ENCODE measurements at regions not wholly inside any gene's neighbourhood (a gene's known extent, or its start where the extent isn't known, plus 50 kb on each side); places are given as distances from the start of the nearest gene placed in this dataset.

- peaks cover 9% of the 10 kb centered on the region; the same call in 1 of the 2 replicates for H3K4me1 ChIP-seq (ENCODE audit: control insufficient read depth, insufficient read depth, low read length)
- H3K4me3 ChIP-seq (ENCODE audit: low read depth, low read length), result no peak overlapping the region
- H3K27ac ChIP-seq (ENCODE audit: low read depth, low read length), result no peak overlapping the region
- H3K9ac ChIP-seq (ENCODE audit: low read length), result no peak overlapping the region
- no peaks in the 10 kb centered on the region for H3K36me3 ChIP-seq (ENCODE audit: control insufficient read depth, insufficient read depth, low read length)
- no peaks in the 10 kb centered on the region for H3K27me3 ChIP-seq (ENCODE audit: control insufficient read depth, insufficient read depth, low read length)
- no peaks in the 10 kb centered on the region for H3K9me3 ChIP-seq (ENCODE audit: control insufficient read depth, insufficient read depth, low read depth, low read length)
Measured at GRCh38 chr3:24645047-24645446, 150.4 kb upstream of the THRB start.

- H3K4me1 ChIP-seq (ENCODE audit: control insufficient read depth, insufficient read depth, low read length), result peaks cover 8% of the 10 kb centered on the region; the same call in 1 of the 2 replicates
- H3K4me3 ChIP-seq (ENCODE audit: low read depth, low read length), result no peak overlapping the region
- no peaks in the 10 kb centered on the region for H3K9me3 ChIP-seq (ENCODE audit: control insufficient read depth, insufficient read depth, low read depth, low read length)
- no peak overlapping the region for H3K27ac ChIP-seq (ENCODE audit: low read depth, low read length)
- H3K9ac ChIP-seq (ENCODE audit: low read length), result no peak overlapping the region
- H3K36me3 ChIP-seq (ENCODE audit: control insufficient read depth, insufficient read depth, low read length), result no peaks in the 10 kb centered on the region
- no peaks in the 10 kb centered on the region for H3K27me3 ChIP-seq (ENCODE audit: control insufficient read depth, insufficient read depth, low read length)
Measured at GRCh38 chr3:24646790-24647189, 152.1 kb upstream of the THRB start.

GRCh38 chr3:24648063-24648462 lies 153.4 kb upstream of the THRB start:
- H3K27ac ChIP-seq (ENCODE audit: low read depth, low read length), result no peak overlapping the region
- H3K9ac ChIP-seq (ENCODE audit: low read length), result no peak overlapping the region

GRCh38 chr3:24650839-24651238 lies 156.2 kb upstream of the THRB start:
- H3K9ac ChIP-seq (ENCODE audit: low read length), result no peak overlapping the region
- H3K27me3 ChIP-seq (ENCODE audit: control insufficient read depth, insufficient read depth, low read length), result no peaks in the 10 kb centered on the region
- no peak overlapping the region for H3K4me3 ChIP-seq (ENCODE audit: low read depth, low read length)
- no peaks in the 10 kb centered on the region for H3K9me3 ChIP-seq (ENCODE audit: control insufficient read depth, insufficient read depth, low read depth, low read length)
- H3K4me1 ChIP-seq (ENCODE audit: control insufficient read depth, insufficient read depth, low read length), result no peaks in the 10 kb centered on the region
- no peaks in the 10 kb centered on the region for H3K36me3 ChIP-seq (ENCODE audit: control insufficient read depth, insufficient read depth, low read length)
- no peak overlapping the region for H3K27ac ChIP-seq (ENCODE audit: low read depth, low read length)

More at GRCh38 chr3:24648063-24648462, 153.4 kb upstream of the THRB start:
- H3K9me3 ChIP-seq (ENCODE audit: control insufficient read depth, insufficient read depth, low read depth, low read length), result no peaks in the 10 kb centered on the region
- H3K4me1 ChIP-seq (ENCODE audit: control insufficient read depth, insufficient read depth, low read length), result no peaks in the 10 kb centered on the region
- H3K27me3 ChIP-seq (ENCODE audit: control insufficient read depth, insufficient read depth, low read length), result no peaks in the 10 kb centered on the region
- no peaks in the 10 kb centered on the region for H3K36me3 ChIP-seq (ENCODE audit: control insufficient read depth, insufficient read depth, low read length)
- H3K4me3 ChIP-seq (ENCODE audit: low read depth, low read length), result no peak overlapping the region

- Histone ChIP-seq H3K27me3 (ENCODE audit: control insufficient read depth, insufficient read depth, low read length) (no peaks in the 10 kb centered on the region), H3K36me3 (ENCODE audit: control insufficient read depth, insufficient read depth, low read length) (no peaks in the 10 kb centered on the region), H3K27ac (ENCODE audit: low read depth, low read length) (no peak overlapping the region), H3K9me3 (ENCODE audit: control insufficient read depth, insufficient read depth, low read depth, low read length) (no peaks in the 10 kb centered on the region), H3K4me3 (ENCODE audit: low read depth, low read length) (no peak overlapping the region), H3K4me1 (ENCODE audit: control insufficient read depth, insufficient read depth, low read length) (no peaks in the 10 kb centered on the region), H3K9ac (ENCODE audit: low read length) (no peak overlapping the region)
Measured at GRCh38 chr3:24657870-24658510, 163.3 kb upstream of the THRB start.

- no peak overlapping the region for H3K27ac ChIP-seq (ENCODE audit: low read depth, low read length)
- no peaks in the 10 kb centered on the region for H3K9me3 ChIP-seq (ENCODE audit: control insufficient read depth, insufficient read depth, low read depth, low read length)
- H3K4me1 ChIP-seq (ENCODE audit: control insufficient read depth, insufficient read depth, low read length), result no peaks in the 10 kb centered on the region
- no peaks in the 10 kb centered on the region for H3K27me3 ChIP-seq (ENCODE audit: control insufficient read depth, insufficient read depth, low read length)
- no peak overlapping the region for H3K4me3 ChIP-seq (ENCODE audit: low read depth, low read length)
- no peaks in the 10 kb centered on the region for H3K36me3 ChIP-seq (ENCODE audit: control insufficient read depth, insufficient read depth, low read length)
- no peak overlapping the region for H3K9ac ChIP-seq (ENCODE audit: low read length)
Measured at GRCh38 chr3:24661175-24661584, 166.5 kb upstream of the THRB start.

GRCh38 chr3:24662449-24663345 lies 168.0 kb upstream of the THRB start:
- H3K9ac ChIP-seq (ENCODE audit: low read length), result no peak overlapping the region
- H3K4me1 ChIP-seq (ENCODE audit: control insufficient read depth, insufficient read depth, low read length), result no peaks in the 10 kb centered on the region
- no peaks in the 10 kb centered on the region for H3K9me3 ChIP-seq (ENCODE audit: control insufficient read depth, insufficient read depth, low read depth, low read length)
- no peaks in the 10 kb centered on the region for H3K27me3 ChIP-seq (ENCODE audit: control insufficient read depth, insufficient read depth, low read length)
- no peaks in the 10 kb centered on the region for H3K36me3 ChIP-seq (ENCODE audit: control insufficient read depth, insufficient read depth, low read length)
- no peak overlapping the region for H3K4me3 ChIP-seq (ENCODE audit: low read depth, low read length)
- H3K27ac ChIP-seq (ENCODE audit: low read depth, low read length), result no peak overlapping the region

GRCh38 chr3:24663406-24663805 lies 168.8 kb upstream of the THRB start:
- Histone ChIP-seq H3K4me1 (ENCODE audit: control insufficient read depth, insufficient read depth, low read length) (no peaks in the 10 kb centered on the region), H3K36me3 (ENCODE audit: control insufficient read depth, insufficient read depth, low read length) (no peaks in the 10 kb centered on the region), H3K9me3 (ENCODE audit: control insufficient read depth, insufficient read depth, low read depth, low read length) (no peaks in the 10 kb centered on the region), H3K9ac (ENCODE audit: low read length) (no peak overlapping the region), H3K27me3 (ENCODE audit: control insufficient read depth, insufficient read depth, low read length) (no peaks in the 10 kb centered on the region), H3K4me3 (ENCODE audit: low read depth, low read length) (no peak overlapping the region), H3K27ac (ENCODE audit: low read depth, low read length) (no peak overlapping the region)

- H3K4me3 ChIP-seq (ENCODE audit: low read depth, low read length), result no peak overlapping the region
- H3K27me3 ChIP-seq (ENCODE audit: control insufficient read depth, insufficient read depth, low read length), result no peaks in the 10 kb centered on the region
- no peaks in the 10 kb centered on the region for H3K4me1 ChIP-seq (ENCODE audit: control insufficient read depth, insufficient read depth, low read length)
- H3K36me3 ChIP-seq (ENCODE audit: control insufficient read depth, insufficient read depth, low read length), result no peaks in the 10 kb centered on the region
- H3K9ac ChIP-seq (ENCODE audit: low read length), result no peak overlapping the region
- no peaks in the 10 kb centered on the region for H3K9me3 ChIP-seq (ENCODE audit: control insufficient read depth, insufficient read depth, low read depth, low read length)
- H3K27ac ChIP-seq (ENCODE audit: low read depth, low read length), result no peak overlapping the region
Measured at GRCh38 chr3:24668039-24668438, 173.4 kb upstream of the THRB start.

GRCh38 chr3:24670871-24671270 lies 176.2 kb upstream of the THRB start:
- no peak overlapping the region for H3K4me3 ChIP-seq (ENCODE audit: low read depth, low read length)
- no peaks in the 10 kb centered on the region for H3K9me3 ChIP-seq (ENCODE audit: control insufficient read depth, insufficient read depth, low read depth, low read length)
- no peak overlapping the region for H3K9ac ChIP-seq (ENCODE audit: low read length)
- no peaks in the 10 kb centered on the region for H3K4me1 ChIP-seq (ENCODE audit: control insufficient read depth, insufficient read depth, low read length)
- H3K27ac ChIP-seq (ENCODE audit: low read depth, low read length), result no peak overlapping the region
- H3K36me3 ChIP-seq (ENCODE audit: control insufficient read depth, insufficient read depth, low read length), result no peaks in the 10 kb centered on the region
- no peaks in the 10 kb centered on the region for H3K27me3 ChIP-seq (ENCODE audit: control insufficient read depth, insufficient read depth, low read length)

GRCh38 chr3:24673596-24673995 lies 178.9 kb upstream of the THRB start:
- Histone ChIP-seq H3K9me3 (ENCODE audit: control insufficient read depth, insufficient read depth, low read depth, low read length) (no peaks in the 10 kb centered on the region), H3K27ac (ENCODE audit: low read depth, low read length) (no peak overlapping the region), H3K4me3 (ENCODE audit: low read depth, low read length) (no peak overlapping the region), H3K9ac (ENCODE audit: low read length) (no peak overlapping the region), H3K4me1 (ENCODE audit: control insufficient read depth, insufficient read depth, low read length) (no peaks in the 10 kb centered on the region), H3K36me3 (ENCODE audit: control insufficient read depth, insufficient read depth, low read length) (no peaks in the 10 kb centered on the region), H3K27me3 (ENCODE audit: control insufficient read depth, insufficient read depth, low read length) (no peaks in the 10 kb centered on the region)

All from HUES6 (cell line).